ENCODE measurements at regions not wholly inside any gene's neighbourhood (a gene's known extent, or its start where the extent isn't known, plus 50 kb on each side); places are given as distances from the start of the nearest gene placed in this dataset.

- TF ChIP-seq CTCF (IDR thresholded peaks at IDR 0.05; ENCODE audit: low read length) (no peak), EZH2 (optimal IDR thresholded peaks at IDR 0.05; ENCODE audit: low read depth, low read length) (no peak), EZH2phosphoT487 (IDR thresholded peaks at IDR 0.05; ENCODE audit: low read length) (no peak)
These were observed 72.8 kb upstream of the PITX1 start for GRCh38 chr5:135106610-135107471.
